HFFc6 (cell line): ENCODE measurements at regions not wholly inside any gene's neighbourhood (a gene's known extent, or its start where the extent isn't known, plus 50 kb on each side); places are given as distances from the start of the nearest gene placed in this dataset.

Experiments used
- DNase-seq: peaks from one replicate; pipeline ENCODE4 v3.0.0-alpha.2; 2018
- H3K27ac Mint-ChIP-seq: 2 replicates; pipeline ENCODE4 v1.8.0; 2020; ENCODE audit warnings: mild to moderate bottlenecking, mixed read lengths
- H3K27me3 Mint-ChIP-seq: 2 replicates; pipeline ENCODE4 v1.8.0; 2021; ENCODE audit warnings: mild to moderate bottlenecking, moderate library complexity, mixed read lengths; ENCODE audit not compliant: insufficient read depth
- H3K36me3 Mint-ChIP-seq: 2 replicates; pipeline ENCODE4 v1.8.0; 2021; ENCODE audit warnings: low read depth, mixed read lengths
- H3K4me1 Mint-ChIP-seq: 2 replicates; pipeline ENCODE4 v1.8.0; 2020; ENCODE audit warnings: low read depth, mixed read lengths
- H3K4me3 Mint-ChIP-seq: 2 replicates; pipeline ENCODE4 v1.8.0; 2020; ENCODE audit warnings: mild to moderate bottlenecking, moderate library complexity, mixed read lengths
- H3K9me3 Mint-ChIP-seq: 2 replicates; pipeline ENCODE4 v1.8.0; 2020; ENCODE audit warnings: mild to moderate bottlenecking, mixed read lengths
- CTCF ChIP-seq: fragments of 200-600 bp; sonication (generic); IDR thresholded peaks from 2 replicates; pipeline ENCODE4 v1.5.0; 2021; ENCODE audit warnings: antibody characterized with exemption, mild to moderate bottlenecking

DNA sequence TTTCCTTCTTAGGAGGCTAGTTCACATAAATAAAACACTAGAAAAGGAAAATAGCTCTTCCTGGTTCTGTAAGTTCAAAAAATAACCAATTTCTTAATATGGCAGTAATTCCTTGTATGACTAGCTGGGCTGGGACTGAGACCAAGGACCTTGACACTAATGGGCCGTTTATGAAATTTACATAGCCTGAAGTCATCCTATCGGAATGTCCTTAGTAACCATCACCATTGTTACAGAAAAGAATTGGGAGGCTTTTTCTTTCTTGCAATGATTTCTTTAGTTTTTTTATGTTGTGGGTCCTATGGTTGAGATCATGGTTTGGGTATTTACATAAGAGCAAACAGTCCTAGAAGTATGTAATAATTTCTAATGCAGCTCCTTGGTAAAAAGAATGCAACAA, 87.1 kb upstream of the HDAC9 start:
- H3K9me3 Mint-ChIP-seq = no peaks in the 10 kb centered on the region
- peaks cover 46% of the 10 kb centered on the region for H3K4me1 Mint-ChIP-seq
- no peaks in the 10 kb centered on the region for H3K36me3 Mint-ChIP-seq
- H3K27ac Mint-ChIP-seq = peak overlapping the region; percentile 86
- H3K4me3 Mint-ChIP-seq = peak overlapping the region; percentile 66
- TF ChIP-seq CTCF = no peak
- H3K27me3 Mint-ChIP-seq = no peaks in the 10 kb centered on the region
- DNase-seq = peak; percentile 90

GRCh38 chr7:18408868-18409267, 86.7 kb upstream of the HDAC9 start:
- H3K27ac Mint-ChIP-seq = peak overlapping the region; percentile 86
- peak; percentile 10 for DNase-seq
- H3K4me3 Mint-ChIP-seq = peak overlapping the region; percentile 66

GRCh38 chr7:18413447-18413846, 82.1 kb upstream of the HDAC9 start:
- Mint-ChIP-seq H3K27me3 (no peaks in the 10 kb centered on the region), H3K4me3 (no peak overlapping the region), H3K4me1 (peaks cover 18% of the 10 kb centered on the region), H3K9me3 (no peaks in the 10 kb centered on the region), H3K27ac (no peak overlapping the region), H3K36me3 (no peaks in the 10 kb centered on the region)
- TF ChIP-seq CTCF = no peak
- DNase-seq = no peak

More at GRCh38 chr7:18408868-18409267, 86.7 kb upstream of the HDAC9 start:
- TF ChIP-seq CTCF = no peak
- Mint-ChIP-seq H3K9me3 (no peaks in the 10 kb centered on the region), H3K4me1 (peaks cover 42% of the 10 kb centered on the region), H3K36me3 (no peaks in the 10 kb centered on the region), H3K27me3 (no peaks in the 10 kb centered on the region)

GRCh38 chr7:18414885-18415284, 80.7 kb upstream of the HDAC9 start:
- H3K27ac Mint-ChIP-seq = no peak overlapping the region
- TF ChIP-seq CTCF = no peak
- H3K4me1 Mint-ChIP-seq = peaks cover 11% of the 10 kb centered on the region
- H3K9me3 Mint-ChIP-seq = no peaks in the 10 kb centered on the region
- H3K4me3 Mint-ChIP-seq = no peak overlapping the region
- H3K36me3 Mint-ChIP-seq = no peaks in the 10 kb centered on the region
- H3K27me3 Mint-ChIP-seq = no peaks in the 10 kb centered on the region
- DNase-seq = no peak

DNA sequence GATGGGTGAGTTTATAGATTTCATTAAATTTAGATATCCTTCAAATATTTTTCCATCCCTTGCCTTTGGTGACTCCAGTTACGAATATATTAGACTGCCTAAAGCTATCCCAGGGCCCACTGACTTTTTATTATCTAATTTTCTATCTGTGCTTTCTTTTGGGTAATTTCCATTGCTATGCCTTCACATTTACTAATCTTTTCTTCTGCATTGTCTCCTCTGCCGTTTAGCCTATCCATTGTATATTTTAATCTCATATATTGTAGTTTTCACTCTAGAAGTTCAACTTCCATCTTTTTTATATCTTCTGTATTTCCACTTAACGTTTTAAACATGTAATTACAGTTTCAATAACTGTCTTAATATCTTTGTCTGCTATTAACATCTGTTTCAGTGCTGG, 78.6 kb upstream of the HDAC9 start:
- TF ChIP-seq CTCF = no peak
- H3K9me3 Mint-ChIP-seq = no peaks in the 10 kb centered on the region
- peaks cover 29% of the 10 kb centered on the region for H3K4me1 Mint-ChIP-seq
- H3K4me3 Mint-ChIP-seq = no peak overlapping the region
- H3K27ac Mint-ChIP-seq = no peak overlapping the region
- no peaks in the 10 kb centered on the region for H3K36me3 Mint-ChIP-seq
- no peaks in the 10 kb centered on the region for H3K27me3 Mint-ChIP-seq
- DNase-seq = no peak

GRCh38 chr7:18419456-18419855, 76.1 kb upstream of the HDAC9 start:
- H3K4me1 Mint-ChIP-seq = peaks cover 32% of the 10 kb centered on the region
- H3K9me3 Mint-ChIP-seq = no peaks in the 10 kb centered on the region
- H3K36me3 Mint-ChIP-seq = no peaks in the 10 kb centered on the region
- H3K4me3 Mint-ChIP-seq = no peak overlapping the region
- no peak for DNase-seq
- H3K27ac Mint-ChIP-seq = no peak overlapping the region; the same call in 1 of the 2 replicates
- no peaks in the 10 kb centered on the region for H3K27me3 Mint-ChIP-seq
- TF ChIP-seq CTCF = no peak
